Muscle layer of duodenum (tissue), 2 donors: ENCODE measurements at regions not wholly inside any gene's neighbourhood (a gene's known extent, or its start where the extent isn't known, plus 50 kb on each side); places are given as distances from the start of the nearest gene placed in this dataset.
"Not testable (repeated sequence)": the region's sequence is repeated elsewhere in the genome, so short reads cannot be mapped to it uniquely, and the experiment has no call there.

Experiments used
- H3K27ac ChIP-seq: one replicate; pipeline ENCODE4 v1.7.0; 2013; ENCODE audit warnings: mild to moderate bottlenecking, low read length
- H3K27me3 ChIP-seq: one replicate; pipeline ENCODE4 v1.7.0; 2013; ENCODE audit warnings: low read depth, mild to moderate bottlenecking, control low read depth, low read length
- H3K36me3 ChIP-seq, 2 donors: one replicate each; pipeline ENCODE4 v1.7.0; 2013; ENCODE audit warnings: low read length in 2 of 2, control low read depth in 1 of 2, mild to moderate bottlenecking in 1 of 2; ENCODE audit not compliant: insufficient read depth in 2 of 2, control insufficient read depth in 1 of 2
- H3K4me1 ChIP-seq, 2 donors: one replicate each; pipeline ENCODE4 v1.7.0; 2013; ENCODE audit warnings: low read length in 2 of 2, mild to moderate bottlenecking in 2 of 2, control low read depth in 1 of 2, moderate library complexity in 1 of 2; ENCODE audit not compliant: insufficient read depth in 2 of 2, control insufficient read depth in 1 of 2
- H3K4me3 ChIP-seq, 2 donors: one replicate each; pipeline ENCODE4 v1.7.0; 2013; ENCODE audit warnings: low read length in 2 of 2, low read depth in 1 of 2, mild to moderate bottlenecking in 1 of 2
- H3K9me3 ChIP-seq, 2 donors: one replicate each; pipeline ENCODE4 v1.7.0; 2013; ENCODE audit warnings: low read length in 2 of 2, control low read depth in 1 of 2, mild to moderate bottlenecking in 1 of 2; ENCODE audit not compliant: control insufficient read depth in 1 of 2
- donor health status: healthy.

DNA sequence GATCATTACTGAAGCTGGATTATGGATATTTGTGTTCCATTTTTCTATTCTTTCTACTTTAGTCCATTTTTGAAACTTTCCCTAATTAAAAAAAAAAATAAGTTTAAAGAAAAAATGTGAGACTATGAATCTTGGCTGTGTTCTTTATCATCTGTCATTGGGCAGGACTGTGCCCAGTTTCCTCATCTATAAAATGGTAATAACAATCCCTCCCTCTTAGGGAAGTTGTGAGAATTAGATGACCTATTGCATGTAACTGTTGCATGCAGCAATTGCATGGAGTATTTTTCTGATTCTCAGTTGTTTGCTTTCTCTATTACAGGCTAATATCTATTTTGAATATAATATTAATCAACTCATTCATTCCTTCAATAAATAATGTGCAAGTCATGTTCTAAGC lies 108.2 kb upstream of the LOC128125822 start:
- no peaks in the 10 kb centered on the region for H3K4me1 ChIP-seq
- no peaks in the 10 kb centered on the region for H3K27me3 ChIP-seq
- no peak overlapping the region for H3K27ac ChIP-seq
- no peaks in the 10 kb centered on the region for H3K36me3 ChIP-seq
- no peaks in the 10 kb centered on the region for H3K9me3 ChIP-seq
- H3K4me3 ChIP-seq, result no peak overlapping the region

DNA sequence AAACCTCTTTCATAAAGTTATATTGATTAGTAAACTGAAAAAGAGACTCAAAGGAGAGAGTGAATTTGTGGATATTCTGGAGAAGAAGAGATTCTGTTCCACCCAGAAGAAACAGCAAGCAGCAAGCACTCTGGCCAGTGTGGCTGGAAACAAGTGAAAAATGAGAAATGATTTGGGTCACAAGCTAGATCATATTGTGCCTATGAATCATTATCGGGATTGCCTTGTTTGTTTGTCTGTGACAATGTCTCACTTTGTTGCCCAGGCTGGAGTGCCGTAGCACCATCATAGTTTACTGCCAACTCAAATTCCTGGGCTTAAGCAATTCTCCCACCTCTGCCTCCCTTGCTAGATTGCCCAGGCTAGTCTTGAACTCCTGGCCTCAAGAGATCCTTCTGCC lies 106.5 kb upstream of the LOC128125822 start:
- Histone ChIP-seq H3K4me3 (no peak overlapping the region), H3K9me3 (no peaks in the 10 kb centered on the region), H3K27me3 (no peaks in the 10 kb centered on the region), H3K4me1 (no peaks in the 10 kb centered on the region), H3K36me3 (no peaks in the 10 kb centered on the region), H3K27ac (no peak overlapping the region)

DNA sequence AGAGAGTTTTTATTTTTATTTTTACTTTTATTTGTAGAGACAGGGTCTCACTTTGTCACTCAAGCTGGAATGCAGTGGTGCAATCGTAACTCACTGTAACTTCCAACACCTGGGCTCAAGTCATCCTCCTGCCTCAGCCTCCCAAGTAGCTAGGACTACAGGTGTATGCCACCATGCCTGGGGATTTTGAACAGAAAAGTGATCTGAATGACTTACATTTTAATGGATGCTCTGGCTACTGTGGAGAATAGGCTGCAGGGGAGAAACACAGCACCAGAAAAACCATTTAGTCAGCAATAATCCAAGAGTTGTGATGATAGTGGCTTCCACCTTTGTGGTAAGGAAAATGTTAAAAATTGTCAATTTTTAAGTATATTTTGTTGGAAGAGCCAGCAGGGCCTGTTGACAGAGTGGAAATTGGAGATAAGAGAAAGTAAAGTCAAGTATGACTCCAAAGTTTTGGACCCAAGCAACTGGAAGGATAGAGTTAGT lies 106.0 kb upstream of the LOC128125822 start:
- no peaks in the 10 kb centered on the region for H3K36me3 ChIP-seq
- H3K9me3 ChIP-seq, result no peaks in the 10 kb centered on the region
- no peaks in the 10 kb centered on the region for H3K4me1 ChIP-seq
- H3K4me3 ChIP-seq, result no peak overlapping the region
- no peak overlapping the region for H3K27ac ChIP-seq
- H3K27me3 ChIP-seq, result no peaks in the 10 kb centered on the region

DNA sequence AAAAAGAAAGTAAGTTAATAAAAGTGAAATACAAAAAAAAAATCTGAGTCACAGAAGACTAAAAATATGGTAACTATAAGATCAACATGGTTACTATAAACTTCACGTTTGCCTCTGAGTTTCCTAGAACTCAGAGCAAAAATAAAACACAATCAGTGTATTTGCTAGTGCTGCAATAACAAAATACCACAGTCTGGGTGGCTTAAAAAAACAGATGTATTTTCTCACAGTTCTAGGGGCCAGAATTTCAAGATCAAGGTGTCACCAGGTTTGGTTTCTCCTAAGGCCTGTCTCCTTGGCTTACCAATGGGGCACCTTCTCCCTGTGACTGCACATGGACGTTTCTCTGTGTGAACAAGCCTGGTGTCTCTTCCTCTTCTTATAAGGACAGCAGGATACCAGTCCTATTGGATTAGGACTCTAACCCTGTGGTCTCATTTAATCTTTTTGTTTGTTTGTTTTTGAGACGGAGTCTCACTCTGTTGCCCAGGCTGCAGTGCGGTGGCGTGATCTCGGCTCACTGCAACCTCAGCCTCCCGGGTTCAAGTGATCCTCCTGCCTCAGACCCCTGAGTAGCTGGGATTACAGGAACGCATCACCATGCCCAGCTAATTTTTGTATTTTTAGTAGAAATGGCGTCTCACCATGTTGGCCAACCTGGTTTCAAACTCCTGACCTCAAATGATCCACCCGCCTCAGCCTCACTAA lies 104.9 kb upstream of the LOC128125822 start:
- peaks cover 0 to 2% of the 10 kb centered on the region in 2 donors for H3K9me3 ChIP-seq
- no peaks in the 10 kb centered on the region for H3K36me3 ChIP-seq
- H3K27me3 ChIP-seq, result no peaks in the 10 kb centered on the region
- H3K4me3 ChIP-seq, result no peak overlapping the region
- no peak overlapping the region for H3K27ac ChIP-seq
- H3K4me1 ChIP-seq, result no peaks in the 10 kb centered on the region

DNA sequence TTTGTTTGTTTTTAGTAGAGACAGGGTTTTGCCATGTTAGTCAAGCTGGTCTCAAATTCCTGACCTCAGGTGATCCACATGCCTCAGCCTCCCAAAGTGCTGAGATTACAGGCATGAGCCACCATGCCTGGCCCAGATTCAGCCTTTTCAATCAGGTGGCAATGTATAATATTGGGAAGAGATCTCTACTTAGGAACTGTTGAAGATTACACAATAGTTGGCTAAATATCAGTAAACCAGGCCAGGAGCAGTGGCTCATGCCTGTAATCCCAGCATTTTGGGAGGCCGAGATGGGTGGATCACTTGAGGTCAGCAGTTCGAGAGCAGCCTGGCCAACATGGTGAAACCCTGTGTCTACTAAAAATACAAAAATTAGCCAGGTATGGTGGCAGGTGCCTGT lies 101.1 kb upstream of the LOC128125822 start:
- H3K9me3 ChIP-seq, H3K27ac ChIP-seq, H3K4me3 ChIP-seq: not testable (repeated sequence)

DNA sequence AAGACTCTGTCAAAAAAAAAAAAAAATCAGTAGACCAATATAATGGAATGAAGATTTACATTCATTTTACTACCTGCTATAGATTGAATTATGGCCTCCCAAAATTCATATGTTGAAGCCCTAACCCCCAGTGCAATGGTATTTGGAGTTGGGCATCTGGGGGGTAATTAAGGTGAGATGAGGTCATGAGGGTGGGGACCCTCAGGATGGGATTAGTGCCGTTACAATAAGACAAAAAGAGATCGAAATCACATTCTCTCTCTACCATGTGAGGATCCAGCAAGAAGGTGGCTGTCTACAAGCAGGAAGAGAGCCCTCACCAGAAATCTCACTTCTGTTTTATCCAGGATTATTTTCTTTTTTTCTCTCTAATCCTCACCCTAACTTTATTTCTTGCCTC lies 100.6 kb upstream of the LOC128125822 start:
- H3K27me3 ChIP-seq, result no peaks in the 10 kb centered on the region
- no peaks in the 10 kb centered on the region for H3K4me1 ChIP-seq
- H3K27ac ChIP-seq, result no peak overlapping the region
- no peaks in the 10 kb centered on the region for H3K36me3 ChIP-seq
- peaks cover 0 to 2% of the 10 kb centered on the region in 2 donors for H3K9me3 ChIP-seq
- no peak overlapping the region for H3K4me3 ChIP-seq

More for the DNA sequence above, 101.1 kb upstream of the LOC128125822 start:
- H3K4me1 ChIP-seq, H3K27me3 ChIP-seq, H3K36me3 ChIP-seq: not testable (repeated sequence)

DNA sequence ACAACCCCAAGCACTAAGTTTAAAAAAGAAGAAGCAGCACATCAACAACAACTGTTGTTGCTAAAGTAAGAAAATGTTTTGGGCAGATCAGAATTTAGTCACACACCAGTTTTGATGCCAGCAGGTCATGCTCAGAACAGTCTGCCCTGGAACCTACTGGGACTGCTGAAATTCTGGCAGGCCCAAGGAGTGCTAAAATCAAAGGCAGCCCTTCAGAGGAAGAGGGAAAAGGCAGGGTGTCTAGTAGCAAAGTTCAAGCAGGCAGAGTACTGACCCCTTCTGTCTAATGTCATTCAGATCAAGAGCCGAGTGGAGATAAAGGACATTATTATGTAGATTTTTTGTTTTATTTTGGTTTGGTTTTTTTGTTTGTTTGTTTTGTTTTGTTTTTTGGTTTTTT lies 96.6 kb upstream of the LOC128125822 start:
- Histone ChIP-seq H3K4me1 (no peaks in the 10 kb centered on the region), H3K9me3 (peaks cover 0 to 2% of the 10 kb centered on the region in 2 donors), H3K4me3 (no peak overlapping the region), H3K27me3 (no peaks in the 10 kb centered on the region), H3K36me3 (no peaks in the 10 kb centered on the region), H3K27ac (no peak overlapping the region)

DNA sequence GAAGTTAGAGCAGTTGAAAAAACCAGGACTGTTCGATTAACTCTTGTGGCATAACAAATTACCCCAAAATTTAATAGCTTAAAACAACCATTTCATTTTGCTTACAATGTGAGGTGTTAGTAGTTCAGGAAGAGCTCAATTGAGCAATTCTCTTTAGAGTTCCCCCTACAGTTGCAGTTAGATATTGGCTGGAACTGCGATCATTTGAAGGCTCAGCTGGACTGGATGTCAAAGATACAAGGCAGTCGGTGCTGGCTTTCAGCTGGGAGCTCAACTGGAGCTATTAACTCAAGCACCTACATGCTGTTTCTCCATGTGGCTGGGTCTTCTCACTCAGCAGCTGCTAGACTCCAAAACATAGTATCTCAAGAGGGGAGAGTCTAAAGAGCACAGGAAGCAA lies 96.0 kb upstream of the LOC128125822 start:
- H3K36me3 ChIP-seq, result no peaks in the 10 kb centered on the region
- no peak overlapping the region for H3K4me3 ChIP-seq
- no peak overlapping the region for H3K27ac ChIP-seq
- no peaks in the 10 kb centered on the region for H3K27me3 ChIP-seq
- no peaks in the 10 kb centered on the region for H3K4me1 ChIP-seq
- peaks cover 0 to 2% of the 10 kb centered on the region in 2 donors for H3K9me3 ChIP-seq

DNA sequence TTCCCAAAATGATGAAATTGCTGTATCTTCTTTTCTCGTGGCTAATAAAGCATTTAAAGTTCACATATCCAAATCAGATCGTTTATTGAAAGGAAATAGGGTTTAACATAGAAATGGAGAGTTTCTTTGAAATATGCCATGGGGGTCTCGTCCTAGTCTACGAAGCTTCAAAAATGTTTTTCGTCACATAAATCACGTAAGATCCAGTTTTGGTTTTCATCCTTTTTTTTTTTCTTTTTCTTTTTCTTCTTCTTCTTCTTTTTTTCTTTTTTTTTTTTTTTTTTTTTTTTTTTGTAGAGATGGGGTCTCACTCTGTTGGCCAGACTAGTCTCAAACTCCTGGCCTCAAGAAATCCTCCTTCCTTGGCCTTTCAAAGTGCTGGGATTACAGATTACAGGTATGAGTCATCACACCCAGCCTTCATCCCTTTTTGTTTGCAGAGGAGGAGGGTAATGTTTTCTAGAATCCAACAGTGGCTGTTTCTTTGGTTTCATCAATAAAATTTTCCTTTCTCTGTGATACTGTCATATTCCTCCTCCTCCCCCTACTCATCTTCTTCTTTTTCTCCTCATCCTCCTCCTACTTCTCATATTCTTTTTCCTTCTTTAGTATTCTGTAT lies 94.7 kb upstream of the LOC128125822 start:
- Histone ChIP-seq H3K36me3 (no peaks in the 10 kb centered on the region), H3K4me3 (no peak overlapping the region), H3K27me3 (no peaks in the 10 kb centered on the region), H3K9me3 (no peaks in the 10 kb centered on the region), H3K27ac (no peak overlapping the region), H3K4me1 (no peaks in the 10 kb centered on the region)

DNA sequence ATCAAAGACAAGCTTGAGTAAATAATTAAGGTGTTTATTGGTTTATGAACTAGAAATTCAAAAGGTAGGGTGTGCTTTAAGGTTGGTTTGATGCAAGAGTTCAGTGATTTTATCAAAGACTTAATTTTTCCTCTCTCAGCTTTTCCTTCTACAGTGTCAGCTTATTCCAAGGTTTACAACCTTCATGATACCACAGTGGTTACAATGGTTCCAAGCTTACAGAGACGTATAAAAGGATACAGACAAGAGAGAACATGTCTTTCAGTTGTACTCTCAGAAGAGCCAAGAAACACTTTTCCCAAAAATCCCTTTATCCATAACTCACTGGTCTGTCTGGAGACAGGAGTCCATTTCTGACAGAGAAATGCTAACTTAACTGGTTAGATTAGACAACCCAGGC lies 93.5 kb upstream of the LOC128125822 start:
- Histone ChIP-seq H3K4me3 (no peak overlapping the region), H3K27me3 (no peaks in the 10 kb centered on the region), H3K36me3 (no peaks in the 10 kb centered on the region), H3K27ac (no peak overlapping the region), H3K9me3 (no peaks in the 10 kb centered on the region), H3K4me1 (no peaks in the 10 kb centered on the region)

DNA sequence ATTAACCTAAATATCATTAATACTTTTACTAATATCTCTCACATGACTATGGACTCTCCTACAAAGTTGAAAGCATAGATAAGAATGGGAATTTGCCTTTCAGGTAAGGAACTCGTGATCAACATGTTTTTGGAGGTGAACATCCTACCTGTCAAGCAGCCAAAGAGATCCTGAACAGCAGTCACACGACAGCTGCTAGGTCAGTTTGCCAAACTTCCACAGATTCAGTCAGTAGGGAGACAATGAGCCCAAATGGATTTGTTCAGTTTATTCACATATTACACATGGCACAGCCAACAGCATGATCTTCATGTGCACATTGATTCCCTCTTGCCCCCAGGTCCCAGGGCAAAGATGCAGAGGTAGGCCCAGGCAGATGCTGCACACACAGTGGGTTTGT lies 86.1 kb upstream of the LOC128125822 start:
- no peaks in the 10 kb centered on the region for H3K36me3 ChIP-seq
- H3K4me3 ChIP-seq, result no peak overlapping the region
- no peak overlapping the region for H3K27ac ChIP-seq
- no peaks in the 10 kb centered on the region for H3K9me3 ChIP-seq
- H3K4me1 ChIP-seq, result no peaks in the 10 kb centered on the region
- no peaks in the 10 kb centered on the region for H3K27me3 ChIP-seq
